ENCODE measurements at regions not wholly inside any gene's neighbourhood (a gene's known extent, or its start where the extent isn't known, plus 50 kb on each side); places are given as distances from the start of the nearest gene placed in this dataset.

GRCh38 chr4:54505362-54505761 is 152.4 kb upstream of the KIT start:
- TF ChIP-seq, protein P1, sequence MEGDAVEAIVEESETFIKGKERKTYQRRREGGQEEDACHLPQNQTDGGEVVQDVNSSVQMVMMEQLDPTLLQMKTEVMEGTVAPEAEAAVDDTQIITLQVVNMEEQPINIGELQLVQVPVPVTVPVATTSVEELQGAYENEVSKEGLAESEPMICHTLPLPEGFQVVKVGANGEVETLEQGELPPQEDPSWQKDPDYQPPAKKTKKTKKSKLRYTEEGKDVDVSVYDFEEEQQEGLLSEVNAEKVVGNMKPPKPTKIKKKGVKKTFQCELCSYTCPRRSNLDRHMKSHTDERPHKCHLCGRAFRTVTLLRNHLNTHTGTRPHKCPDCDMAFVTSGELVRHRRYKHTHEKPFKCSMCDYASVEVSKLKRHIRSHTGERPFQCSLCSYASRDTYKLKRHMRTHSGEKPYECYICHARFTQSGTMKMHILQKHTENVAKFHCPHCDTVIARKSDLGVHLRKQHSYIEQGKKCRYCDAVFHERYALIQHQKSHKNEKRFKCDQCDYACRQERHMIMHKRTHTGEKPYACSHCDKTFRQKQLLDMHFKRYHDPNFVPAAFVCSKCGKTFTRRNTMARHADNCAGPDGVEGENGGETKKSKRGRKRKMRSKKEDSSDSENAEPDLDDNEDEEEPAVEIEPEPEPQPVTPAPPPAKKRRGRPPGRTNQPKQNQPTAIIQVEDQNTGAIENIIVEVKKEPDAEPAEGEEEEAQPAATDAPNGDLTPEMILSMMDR (IDR thresholded peaks at IDR 0.05; ENCODE audit: low read length), result no peak
- no peak for TF ChIP-seq EZH2phosphoT487 (IDR thresholded peaks at IDR 0.05; ENCODE audit: low read length)
